SU-DHL-6 (cell line): ENCODE measurements at regions not wholly inside any gene's neighbourhood (a gene's known extent, or its start where the extent isn't known, plus 50 kb on each side); places are given as distances from the start of the nearest gene placed in this dataset.

ENCODE experiments used
- H2AFZ ChIP-seq: fragments of 200-600 bp; sonication (generic); 2 replicates; pipeline ENCODE4 v1.6.1; 2014; ENCODE audit warnings: low read depth, mild to moderate bottlenecking, moderate library complexity, mixed read lengths, antibody characterized with exemption, low read length; ENCODE audit not compliant: severe bottlenecking
- H3F3A ChIP-seq: fragments of 200-600 bp; shearing (Covaris generic); 2 replicates; pipeline ENCODE4 v1.6.0; 2016; ENCODE audit warnings: antibody characterized with exemption, mild to moderate bottlenecking; ENCODE audit not compliant: insufficient read depth
- H3K27ac ChIP-seq: fragments of 200-600 bp; sonication (generic); 2 replicates; pipeline ENCODE4 v1.5.1; 2016; ENCODE audit warnings: low read depth, mild to moderate bottlenecking, low read length, moderate library complexity, mixed read lengths
- H3K27me3 ChIP-seq: fragments of 200-600 bp; sonication (generic), shearing (Covaris generic); 2 replicates; pipeline ENCODE4 v1.6.0; 2014; ENCODE audit warnings: mild to moderate bottlenecking, low read length
- H3K36me3 ChIP-seq: fragments of 200-600 bp; sonication (generic); 2 replicates; pipeline ENCODE4 v1.6.1; 2014; ENCODE audit warnings: mild to moderate bottlenecking, low read length, mixed read lengths
- H3K4me2 ChIP-seq: fragments of 300-600, 200-600 bp; shearing (Covaris generic), sonication (generic); 2 replicates; pipeline ENCODE4 v1.6.0; 2014; ENCODE audit warnings: low read length, low read depth, mild to moderate bottlenecking; ENCODE audit not compliant: poor library complexity, severe bottlenecking
- H3K4me3 ChIP-seq: fragments of 200-600 bp; sonication (generic); 2 replicates; pipeline ENCODE4 v1.5.1; 2014; ENCODE audit warnings: antibody characterized with exemption, low read length, mild to moderate bottlenecking, mixed read lengths; ENCODE audit not compliant: insufficient read depth, poor library complexity, severe bottlenecking
- H3K79me2 ChIP-seq: fragments of 200-600 bp; sonication (generic); 2 replicates; pipeline ENCODE4 v1.6.1; 2014; ENCODE audit warnings: mild to moderate bottlenecking, low read length, moderate library complexity; ENCODE audit not compliant: insufficient read depth
- H3K9ac ChIP-seq: fragments of 200-600 bp; sonication (generic); 2 replicates; pipeline ENCODE4 v1.7.0; 2014; ENCODE audit warnings: mild to moderate bottlenecking, low read length
- H3K9me2 ChIP-seq: fragments of 200-600 bp; sonication (generic); replicated peaks from 2 replicates; pipeline ENCODE4 v1.6.1; 2014; ENCODE audit warnings: low read length; ENCODE audit not compliant: insufficient read depth
- H3K9me3 ChIP-seq: fragments of 200-600 bp; sonication (generic); 2 replicates; pipeline ENCODE4 v1.6.1; 2014; ENCODE audit warnings: low read length, mixed read lengths; ENCODE audit not compliant: insufficient read depth
- H4K20me1 ChIP-seq: fragments of 200-600 bp; sonication (generic); 2 replicates; pipeline ENCODE4 v1.6.1; 2014; ENCODE audit warnings: low read depth, mild to moderate bottlenecking, antibody characterized with exemption, low read length, moderate library complexity, mixed read lengths
- CTCF ChIP-seq: fragments of 200-600 bp; sonication (generic); IDR thresholded peaks from one replicate; pipeline ENCODE4 v1.5.1; 2017; ENCODE audit warnings: antibody characterized with exemption, mild to moderate bottlenecking, low read length, moderate library complexity; ENCODE audit not compliant: insufficient read depth, poor library complexity, severe bottlenecking
- EZH2phosphoT487 ChIP-seq: fragments of 200-600 bp; sonication (generic), shearing (Covaris generic); conservative IDR thresholded peaks from 2 replicates; pipeline ENCODE4 v1.6.1; 2018; ENCODE audit warnings: mild to moderate bottlenecking, antibody characterized with exemption, low read length, moderate library complexity, mixed read lengths

- Histone ChIP-seq H3K79me2 (no peaks in the 10 kb centered on the region), H3K27me3 (no peaks in the 10 kb centered on the region), H3K36me3 (no peaks in the 10 kb centered on the region), H4K20me1 (no peaks in the 10 kb centered on the region), H3K9me2 (no peaks in the 10 kb centered on the region), H3K4me2 (no peak overlapping the region), H2AFZ (no peak overlapping the region), H3K27ac (no peak overlapping the region), H3K9me3 (no peaks in the 10 kb centered on the region), H3K9ac (no peak overlapping the region), H3K4me3 (no peak overlapping the region), H3F3A (no peaks in the 10 kb centered on the region)
- TF ChIP-seq EZH2phosphoT487 (no peak), CTCF (no peak)
Observed at GRCh38 chr1:90854397-90854924, 137.4 kb upstream of the BARHL2 start.

- Histone ChIP-seq H3K4me3 (peak overlapping the region; percentile 60), H3K27me3 (no peaks in the 10 kb centered on the region), H3K36me3 (no peaks in the 10 kb centered on the region), H3K9me2 (no peaks in the 10 kb centered on the region), H3K27ac (no peak overlapping the region), H3F3A (no peaks in the 10 kb centered on the region), H4K20me1 (no peaks in the 10 kb centered on the region), H3K4me2 (peak overlapping the region; percentile 58), H3K79me2 (no peaks in the 10 kb centered on the region), H2AFZ (peak overlapping the region; percentile 81), H3K9me3 (no peaks in the 10 kb centered on the region), H3K9ac (no peak overlapping the region)
- TF ChIP-seq EZH2phosphoT487 (no peak), CTCF (no peak)
Observed at GRCh38 chr1:90851711-90852050, 134.6 kb upstream of the BARHL2 start.

GRCh38 chr1:90850898-90851710 is 134.0 kb upstream of the BARHL2 start:
- Histone ChIP-seq H2AFZ (peak overlapping the region; percentile 93), H3K9ac (peak overlapping the region; percentile 59), H3K4me2 (peak overlapping the region; percentile 58), H3K9me3 (no peaks in the 10 kb centered on the region), H3F3A (no peaks in the 10 kb centered on the region), H4K20me1 (no peaks in the 10 kb centered on the region), H3K27me3 (no peaks in the 10 kb centered on the region), H3K79me2 (no peaks in the 10 kb centered on the region), H3K27ac (no peak overlapping the region), H3K36me3 (no peaks in the 10 kb centered on the region), H3K9me2 (no peaks in the 10 kb centered on the region), H3K4me3 (peak overlapping the region; percentile 60)
- TF ChIP-seq EZH2phosphoT487, result no peak
- TF ChIP-seq CTCF, result no peak
